ENCODE measurements at regions not wholly inside any gene's neighbourhood (a gene's known extent, or its start where the extent isn't known, plus 50 kb on each side); places are given as distances from the start of the nearest gene placed in this dataset.

DNA sequence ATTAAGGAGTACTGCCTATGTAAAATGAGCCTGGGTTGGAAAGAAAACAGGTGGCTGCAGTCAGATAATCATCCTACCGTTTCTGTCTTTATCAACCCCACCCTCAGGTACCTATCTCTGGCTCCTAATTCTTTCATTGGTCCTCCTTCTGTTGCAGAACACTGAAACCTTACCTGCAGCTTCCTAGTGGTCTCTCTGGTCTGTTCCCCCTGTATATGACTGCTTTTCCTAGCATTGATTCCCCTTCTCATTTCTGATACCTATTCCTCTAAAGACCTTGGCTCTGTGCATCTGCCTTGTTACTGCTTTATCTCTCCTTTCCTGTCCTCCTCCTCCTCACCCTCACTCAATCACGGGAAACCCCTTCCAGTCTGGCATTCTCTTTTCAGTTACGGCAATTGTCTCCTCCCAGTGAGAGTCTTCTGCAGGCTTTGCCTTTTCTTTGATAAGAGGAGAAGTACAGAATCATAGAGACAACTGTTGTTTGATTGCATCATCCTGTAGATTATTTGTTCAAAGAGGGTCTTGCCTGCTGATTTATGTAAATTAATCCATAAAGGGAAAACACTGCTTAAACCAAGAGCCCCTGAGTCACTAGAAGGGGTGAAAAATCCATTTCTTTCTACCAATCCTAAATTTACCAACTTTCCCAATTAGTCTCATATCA lies 301.2 kb downstream of the AASDHPPT start:
- no peak overlapping the region for H3K27ac ChIP-seq
- TF ChIP-seq, protein P1, sequence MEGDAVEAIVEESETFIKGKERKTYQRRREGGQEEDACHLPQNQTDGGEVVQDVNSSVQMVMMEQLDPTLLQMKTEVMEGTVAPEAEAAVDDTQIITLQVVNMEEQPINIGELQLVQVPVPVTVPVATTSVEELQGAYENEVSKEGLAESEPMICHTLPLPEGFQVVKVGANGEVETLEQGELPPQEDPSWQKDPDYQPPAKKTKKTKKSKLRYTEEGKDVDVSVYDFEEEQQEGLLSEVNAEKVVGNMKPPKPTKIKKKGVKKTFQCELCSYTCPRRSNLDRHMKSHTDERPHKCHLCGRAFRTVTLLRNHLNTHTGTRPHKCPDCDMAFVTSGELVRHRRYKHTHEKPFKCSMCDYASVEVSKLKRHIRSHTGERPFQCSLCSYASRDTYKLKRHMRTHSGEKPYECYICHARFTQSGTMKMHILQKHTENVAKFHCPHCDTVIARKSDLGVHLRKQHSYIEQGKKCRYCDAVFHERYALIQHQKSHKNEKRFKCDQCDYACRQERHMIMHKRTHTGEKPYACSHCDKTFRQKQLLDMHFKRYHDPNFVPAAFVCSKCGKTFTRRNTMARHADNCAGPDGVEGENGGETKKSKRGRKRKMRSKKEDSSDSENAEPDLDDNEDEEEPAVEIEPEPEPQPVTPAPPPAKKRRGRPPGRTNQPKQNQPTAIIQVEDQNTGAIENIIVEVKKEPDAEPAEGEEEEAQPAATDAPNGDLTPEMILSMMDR (conservative IDR thresholded peaks at IDR 0.05) = no peak
- no peak for TF ChIP-seq ZFX (IDR thresholded peaks at IDR 0.05)

DNA sequence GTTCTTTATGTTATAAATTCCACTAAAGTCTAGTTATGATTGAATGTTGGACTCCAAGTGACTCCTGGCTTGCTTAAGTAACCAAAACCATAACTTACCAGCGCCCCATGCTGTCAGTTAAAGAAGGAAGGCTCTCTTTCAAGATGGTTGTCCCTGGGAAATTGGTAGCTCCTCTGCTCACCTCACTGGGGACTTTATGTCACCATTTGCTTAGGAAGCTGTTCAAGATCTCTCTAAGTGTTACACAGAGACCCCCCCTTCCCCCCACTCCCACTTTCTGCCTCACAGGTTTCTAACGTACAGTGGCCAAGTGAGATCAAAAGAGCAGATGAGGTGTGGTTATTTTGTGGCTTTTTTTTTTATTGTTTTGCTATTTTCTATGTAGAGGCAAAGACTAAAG lies 301.8 kb downstream of the AASDHPPT start:
- H3K27ac ChIP-seq = no peak overlapping the region
- TF ChIP-seq, protein P1 (conservative IDR thresholded peaks at IDR 0.05) = no peak
- no peak for TF ChIP-seq ZFX (IDR thresholded peaks at IDR 0.05)

DNA sequence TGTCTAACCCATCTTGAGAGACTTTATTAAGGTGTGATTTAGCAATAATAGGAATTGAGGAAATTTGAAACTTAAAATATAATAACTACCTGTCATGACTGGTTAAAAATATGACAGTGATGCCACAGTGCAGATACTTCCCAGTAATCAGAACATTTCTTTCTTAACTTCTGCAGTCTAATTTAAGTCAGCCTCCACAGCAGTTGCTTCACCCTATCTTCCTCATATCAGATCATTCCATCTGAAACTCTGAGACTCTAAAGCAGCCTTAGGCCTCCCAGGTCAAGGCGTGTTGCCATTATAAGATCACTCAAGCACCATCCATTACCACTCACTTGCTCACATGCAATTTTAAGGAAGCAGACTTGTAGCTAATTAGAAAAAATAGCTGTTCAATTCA lies 302.2 kb downstream of the AASDHPPT start:
- TF ChIP-seq, protein P1 (conservative IDR thresholded peaks at IDR 0.05) = no peak
- H3K27ac ChIP-seq = no peak overlapping the region

DNA sequence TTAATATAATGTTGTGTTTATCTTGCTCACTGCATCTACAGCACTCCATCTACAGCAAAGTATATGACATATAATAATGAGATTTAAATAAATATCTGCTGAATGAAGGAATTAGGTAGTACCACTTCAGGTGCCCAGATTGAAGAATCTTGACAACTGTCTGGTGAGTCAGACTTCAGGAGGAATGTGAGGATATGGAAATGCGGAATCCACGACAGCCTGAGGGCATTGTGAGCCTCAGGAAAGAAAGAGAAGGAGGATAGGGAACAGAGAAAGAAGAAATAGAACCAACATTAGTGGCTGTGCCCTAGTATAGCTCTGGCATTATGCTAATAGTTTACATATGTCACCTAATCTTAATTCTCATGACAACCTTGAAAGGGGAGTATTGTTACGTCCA lies 304.4 kb downstream of the AASDHPPT start:
- no peak overlapping the region for H3K27ac ChIP-seq

DNA sequence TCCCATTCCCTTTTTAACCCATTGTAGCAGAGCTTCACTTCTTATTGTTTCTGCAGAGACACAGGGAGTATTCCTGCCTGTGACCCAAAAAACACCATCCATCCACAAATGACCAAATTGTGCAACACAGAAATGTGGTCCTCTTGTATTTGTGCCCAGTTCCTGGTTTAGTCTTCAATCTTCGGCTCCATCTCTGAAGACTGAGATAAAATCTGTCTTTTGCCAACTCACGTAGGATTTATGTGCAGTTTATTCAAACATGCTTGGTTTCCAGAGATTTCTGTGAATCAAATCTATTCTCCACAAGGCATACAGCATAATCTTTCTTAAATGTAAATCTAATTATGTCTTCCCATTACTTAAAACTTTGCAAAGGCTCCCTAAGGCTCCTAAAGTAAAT lies 307.0 kb downstream of the AASDHPPT start:
- H3K27ac ChIP-seq = no peak overlapping the region
- TF ChIP-seq ZFX (IDR thresholded peaks at IDR 0.05) = no peak
- TF ChIP-seq, protein P1 (conservative IDR thresholded peaks at IDR 0.05) = no peak

More for the DNA sequence above, 304.4 kb downstream of the AASDHPPT start:
- TF ChIP-seq, protein P1 (conservative IDR thresholded peaks at IDR 0.05) = no peak
- TF ChIP-seq ZFX (IDR thresholded peaks at IDR 0.05) = no peak

DNA sequence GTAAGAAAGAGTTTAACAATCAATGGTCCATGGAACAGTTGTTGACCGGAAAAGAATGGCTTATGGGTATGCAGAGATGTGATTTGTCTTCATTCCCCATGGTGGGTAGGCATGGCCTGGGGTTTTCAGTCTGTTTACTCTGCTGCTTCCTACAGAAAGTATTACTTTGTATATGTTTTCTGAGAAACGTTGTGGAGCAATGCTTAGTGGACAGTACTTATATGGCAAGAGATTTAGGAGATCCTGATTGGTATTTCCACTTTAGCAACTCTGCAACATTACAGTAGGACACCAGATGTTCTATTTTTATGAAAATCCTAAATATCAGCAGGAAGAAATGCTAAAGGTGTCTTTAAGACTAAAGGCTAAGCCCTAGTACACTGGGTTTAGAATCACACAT lies 309.1 kb downstream of the AASDHPPT start:
- no peak for TF ChIP-seq ZFX (IDR thresholded peaks at IDR 0.05)
- TF ChIP-seq, protein P1 (conservative IDR thresholded peaks at IDR 0.05) = no peak
- no peak overlapping the region for H3K27ac ChIP-seq

DNA sequence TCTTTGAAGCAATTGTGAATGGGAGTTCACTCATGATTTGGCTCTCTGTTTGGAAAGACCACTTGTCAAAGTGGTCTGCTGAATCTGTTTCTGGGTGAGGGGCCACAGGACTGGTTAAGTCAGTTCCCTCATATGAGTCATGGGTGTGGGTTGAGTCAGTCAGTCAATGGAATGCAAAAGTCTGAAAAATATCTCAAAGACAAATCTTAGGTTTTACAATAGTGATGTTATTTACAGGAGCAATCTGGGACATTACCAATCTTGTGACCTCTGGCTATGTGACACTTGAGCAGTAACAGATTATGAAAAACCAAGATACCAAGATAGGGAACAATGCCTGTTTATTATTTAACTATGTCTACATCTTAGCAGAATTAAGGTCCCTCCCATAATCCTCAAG lies 311.6 kb downstream of the AASDHPPT start:
- TF ChIP-seq, protein P1 (conservative IDR thresholded peaks at IDR 0.05) = no peak
- TF ChIP-seq ZFX (IDR thresholded peaks at IDR 0.05) = no peak
- H3K27ac ChIP-seq = no peak overlapping the region
